H1 (cell line): ENCODE measurements at regions not wholly inside any gene's neighbourhood (a gene's known extent, or its start where the extent isn't known, plus 50 kb on each side); places are given as distances from the start of the nearest gene placed in this dataset.

Source experiments
- CTCF ChIA-PET: fragments of 300-600 bp; sonication (Branson Sonifier 250); formaldehyde crosslinking; loops from one replicate; lab custom pipeline; 2021; ENCODE audit not compliant: partially characterized antibody; lab: Charles Lee
- POLR2A ChIA-PET: fragments of 300-600 bp; sonication (Branson Sonifier 250); formaldehyde crosslinking; loops from one replicate; lab custom pipeline; 2021; ENCODE audit warnings: inconsistent platforms; ENCODE audit not compliant: partially characterized antibody; lab: Charles Lee
- DNase-seq, 2 experiments: peaks; one replicate each; pipeline versions ENCODE4 v3.0.0 to v3.0.0-alpha.2; 2010 to 2022; ENCODE audit warnings: low spot score in 2 of 2, low read depth in 1 of 2, mixed read lengths in 1 of 2
- FAIRE-seq: peaks from 2 replicates; lab custom pipeline; 2011; peaks lifted over from hg19 to GRCh38; lab: Jason Lieb, UNC
- H2AFZ ChIP-seq: 2 replicates; pipeline ENCODE4 v1.8.1; 2012; ENCODE audit warnings: low read length, inconsistent platforms
- H2AK5ac ChIP-seq: 2 replicates; pipeline ENCODE4 v1.6.1; 2013; ENCODE audit warnings: low read depth, low read length
- H2BK120ac ChIP-seq: replicated peaks from 2 replicates; pipeline ENCODE3; 2013; ENCODE audit warnings: low read depth, low read length, inconsistent platforms
- H2BK12ac ChIP-seq: 2 replicates; pipeline ENCODE4 v1.6.1; 2013; ENCODE audit warnings: low read depth, low read length
- H2BK15ac ChIP-seq: 2 replicates; pipeline ENCODE4 v1.6.1; 2013; ENCODE audit warnings: low read length
- H2BK20ac ChIP-seq: 2 replicates; pipeline ENCODE4 v1.6.1; 2013; ENCODE audit warnings: low read length
- H2BK5ac ChIP-seq: 2 replicates; pipeline ENCODE4 v1.6.1; 2013; ENCODE audit warnings: low read depth, low read length
- H3K14ac ChIP-seq: 2 replicates; pipeline ENCODE4 v1.6.1; 2013; ENCODE audit warnings: inconsistent platforms; ENCODE audit not compliant: insufficient read length
- H3K18ac ChIP-seq: 2 replicates; pipeline ENCODE4 v1.6.1; 2013; ENCODE audit warnings: low read length; ENCODE audit errors: extremely low read depth
- H3K23ac ChIP-seq: 2 replicates; pipeline ENCODE4 v1.6.1; 2013; ENCODE audit warnings: inconsistent platforms; ENCODE audit not compliant: insufficient read length
- H3K23me2 ChIP-seq: 2 replicates; pipeline ENCODE4 v1.6.1; 2013; ENCODE audit warnings: low read depth, low read length
- H3K27ac ChIP-seq: 2 replicates; pipeline ENCODE4 v1.6.1; 2011; ENCODE audit warnings: low read depth, low read length, inconsistent platforms
- H3K27me3 ChIP-seq, 4 experiments: replicated peaks in 1 of 4; 1 replicate in 1 of 4; 2 replicates in 3 of 4; pipeline versions ENCODE4 v1.6.1 to v1.8.1; 2011 to 2013; ENCODE audit warnings: low read length in 3 of 4, mild to moderate bottlenecking in 3 of 4, inconsistent platforms in 2 of 4, mixed read lengths in 2 of 4, moderate library complexity in 1 of 4; ENCODE audit not compliant: control insufficient read depth in 3 of 4, insufficient read depth in 3 of 4; ENCODE audit errors: extremely low read depth in 1 of 4
- H3K36me3 ChIP-seq, 4 experiments: 2 replicates each; pipeline versions ENCODE4 v1.6.1 to v1.8.1; 2011 to 2013; ENCODE audit warnings: mild to moderate bottlenecking in 4 of 4, low read length in 3 of 4, moderate library complexity in 2 of 4, control low read depth in 1 of 4, inconsistent platforms in 1 of 4; ENCODE audit not compliant: insufficient read depth in 4 of 4, control insufficient read depth in 2 of 4
- H3K4ac ChIP-seq: replicated peaks from 2 replicates; pipeline ENCODE3; 2013; ENCODE audit warnings: low read length, low read depth, mixed read lengths, inconsistent platforms; ENCODE audit not compliant: insufficient read length
- H3K4me1 ChIP-seq, 4 experiments: replicated peaks in 1 of 4; 1 replicate in 1 of 4; 2 replicates in 3 of 4; pipeline versions ENCODE4 v1.6.1 to v1.8.1; 2011 to 2013; ENCODE audit warnings: low read length in 3 of 4, inconsistent platforms in 2 of 4, mixed read lengths in 1 of 4; ENCODE audit not compliant: insufficient read depth in 4 of 4, control insufficient read depth in 3 of 4
- H3K4me2 ChIP-seq, 2 experiments: 2 replicates each; pipeline versions ENCODE4 v1.6.1 to v1.8.1; 2011 to 2013; ENCODE audit warnings: low read depth in 2 of 2, low read length in 2 of 2, control low read depth in 1 of 2, inconsistent platforms in 1 of 2, mild to moderate bottlenecking in 1 of 2; ENCODE audit not compliant: insufficient read depth in 1 of 2
- H3K4me3 ChIP-seq, 4 experiments: fragments of 200-600, 300-600 bp in 1 of 4; sonication (generic), shearing (Covaris generic), sonication (Bioruptor Twin) in 1 of 4; 2 replicates each; pipeline versions ENCODE4 v1.5.1 to v1.8.1; 2011 to 2016; ENCODE audit warnings: low read length in 4 of 4, low read depth in 3 of 4, control low read depth in 2 of 4, inconsistent platforms in 2 of 4, mild to moderate bottlenecking in 2 of 4, mixed read lengths in 1 of 4, moderate library complexity in 1 of 4; ENCODE audit not compliant: insufficient read depth in 2 of 4; ENCODE audit errors: extremely low read depth in 1 of 4
- H3K56ac ChIP-seq: replicated peaks from 2 replicates; pipeline ENCODE3; 2013; ENCODE audit warnings: low read depth, mild to moderate bottlenecking, mixed read lengths, low read length, inconsistent platforms; ENCODE audit not compliant: insufficient read length
- H3K79me1 ChIP-seq: 2 replicates; pipeline ENCODE4 v1.6.1; 2013; ENCODE audit warnings: low read depth, low read length, control low read depth
- H3K79me2 ChIP-seq, 2 experiments: 2 replicates each; pipeline versions ENCODE4 v1.6.1 to v1.8.1; 2012 to 2013; ENCODE audit warnings: low read length in 2 of 2, mild to moderate bottlenecking in 2 of 2, inconsistent platforms in 1 of 2; ENCODE audit not compliant: insufficient read depth in 2 of 2, control insufficient read depth in 1 of 2
- H3K9ac ChIP-seq, 4 experiments: replicated peaks in 1 of 4; 1 replicate in 1 of 4; 2 replicates in 3 of 4; pipeline versions ENCODE4 v1.6.1 to v1.8.1; 2011 to 2013; ENCODE audit warnings: low read depth in 3 of 4, low read length in 3 of 4, control low read depth in 2 of 4, mild to moderate bottlenecking in 2 of 4, moderate library complexity in 2 of 4, inconsistent platforms in 1 of 4; ENCODE audit errors: extremely low read depth in 1 of 4
- H3K9me3 ChIP-seq, 2 experiments: 2 replicates each; pipeline versions ENCODE4 v1.6.1 to v1.8.1; 2012 to 2013; ENCODE audit warnings: mild to moderate bottlenecking in 2 of 2, moderate library complexity in 2 of 2, control low read depth in 1 of 2, inconsistent platforms in 1 of 2, low read depth in 1 of 2, low read length in 1 of 2, mixed read lengths in 1 of 2; ENCODE audit not compliant: insufficient read depth in 2 of 2
- H4K20me1 ChIP-seq, 2 experiments: replicated peaks in 1 of 2; 2 replicates each; pipeline versions ENCODE3 to v1.8.1; 2011 to 2013; ENCODE audit warnings: inconsistent platforms in 2 of 2, low read length in 2 of 2, mild to moderate bottlenecking in 1 of 2; ENCODE audit not compliant: insufficient read depth in 2 of 2, control insufficient read depth in 1 of 2
- H4K5ac ChIP-seq: 2 replicates; pipeline ENCODE4 v1.6.1; 2013; ENCODE audit warnings: low read length, low read depth, mixed read lengths, inconsistent platforms; ENCODE audit not compliant: insufficient read length
- H4K8ac ChIP-seq: 2 replicates; pipeline ENCODE4 v1.8.0; 2013; ENCODE audit warnings: mild to moderate bottlenecking, moderate library complexity, low read length, inconsistent platforms; ENCODE audit not compliant: insufficient read depth; ENCODE audit errors: extremely low read depth
- H4K91ac ChIP-seq: replicated peaks from 2 replicates; pipeline ENCODE3; 2013; ENCODE audit warnings: low read length, mixed read lengths, inconsistent platforms; ENCODE audit not compliant: insufficient read length
- JUND ChIP-seq: IDR thresholded peaks from 2 replicates; pipeline ENCODE4 v1.6.1; 2011; ENCODE audit warnings: mild to moderate bottlenecking, improper control_type of control experiment, low read length
- KDM4A ChIP-seq: IDR thresholded peaks from one replicate; pipeline ENCODE4 v1.7.1; 2012; ENCODE audit warnings: low read depth, mild to moderate bottlenecking, moderate library complexity, low read length, inconsistent platforms; ENCODE audit not compliant: severe bottlenecking
- POLR2AphosphoS5 ChIP-seq: IDR thresholded peaks from 2 replicates; pipeline ENCODE4 v1.6.1; 2011; ENCODE audit warnings: low read depth, low read length
- RNF2 ChIP-seq: fragments of 200-900, 300-1000 bp; sonication (generic); IDR thresholded peaks from 2 replicates; pipeline ENCODE4 v1.7.1; 2016; ENCODE audit warnings: borderline replicate concordance, low read depth, mild to moderate bottlenecking, antibody characterized with exemption, low read length; ENCODE audit not compliant: poor library complexity, severe bottlenecking; ENCODE audit errors: missing control alignments
- SAP30 ChIP-seq: fragments of 300-600 bp; sonication (generic); IDR thresholded peaks from 2 replicates; pipeline ENCODE4 v1.7.1; 2012; ENCODE audit warnings: low read length, moderate library complexity, mild to moderate bottlenecking, inconsistent platforms; ENCODE audit not compliant: insufficient read depth, insufficient replicate concordance
- SIRT6 ChIP-seq: IDR thresholded peaks from one replicate; pipeline ENCODE4 v1.7.1; 2012; ENCODE audit warnings: low read length, inconsistent platforms
- SUZ12 ChIP-seq: fragments of 200-600 bp; sonication (generic); IDR thresholded peaks from 2 replicates; pipeline ENCODE4 v1.6.1; 2012; ENCODE audit warnings: mild to moderate bottlenecking, inconsistent platforms, low read length, moderate library complexity, mixed read lengths
- TAF1 ChIP-seq: IDR thresholded peaks from 2 replicates; pipeline ENCODE4 v1.6.1; 2011; ENCODE audit warnings: mild to moderate bottlenecking, low read depth, low read length
- TBP ChIP-seq: IDR thresholded peaks from 2 replicates; pipeline ENCODE4 v1.6.1; 2011; ENCODE audit warnings: low read depth, low read length, improper control_type of control experiment
- whole genome bisulfite sequencing, 2 experiments: shearing (Covaris generic) in 1 of 2; methylation state at CpG; one replicate each; pipeline versions ENCODE4 v1.1.6 to v1.1.7; 2013 to 2015; ENCODE audit warnings: low lambda C conversion rate in 2 of 2, mixed read lengths in 2 of 2, inconsistent platforms in 1 of 2, low coverage in 1 of 2, missing lambda C conversion rate in 1 of 2; ENCODE audit not compliant: insufficient replicate concordance in 2 of 2, insufficient coverage in 1 of 2, insufficient read length in 1 of 2; ENCODE audit errors: extremely low coverage in 1 of 2, missing lambda C conversion rate in 1 of 2; 5-methylcytosine and 5-hydroxymethylcytosine counted together
- TF ChIP-seq, protein P1 (sequence below): IDR thresholded peaks from 2 replicates; pipeline ENCODE4 v1.6.1; 2012; ENCODE audit warnings: inconsistent platforms

DNA sequence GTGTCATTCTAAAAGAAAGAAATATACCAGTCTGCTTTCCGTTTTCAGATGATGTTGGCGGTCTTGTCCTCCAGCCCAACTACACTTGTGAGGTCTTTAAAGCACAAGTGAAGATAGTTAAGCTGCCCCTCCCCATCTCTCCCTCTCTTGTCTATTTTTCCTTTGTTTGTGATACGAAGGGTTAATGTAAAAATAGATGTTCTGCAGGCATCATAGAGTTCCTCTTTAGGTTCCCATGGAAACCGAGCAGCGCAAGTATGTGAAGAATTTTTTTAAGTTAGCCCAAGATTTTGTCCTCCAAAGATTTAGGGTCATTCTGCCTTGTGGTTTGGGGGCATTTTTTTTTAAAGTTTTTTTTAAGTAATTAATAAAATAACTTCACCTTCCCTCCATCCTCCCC, 232.4 kb upstream of the AJAP1 start:
- Histone ChIP-seq H3K56ac (no peak overlapping the region), H3K4me1 (no peaks in the 10 kb centered on the region; a peak in 2 of 7 replicates), H2BK120ac (no peak overlapping the region), H2BK5ac (no peak overlapping the region), H3K27me3 (no peaks in the 10 kb centered on the region), H3K79me2 (no peaks in the 10 kb centered on the region), H3K27ac (no peak overlapping the region), H2BK12ac (no peak overlapping the region), H2BK15ac (no peak overlapping the region), H2AFZ (no peak overlapping the region), H3K4ac (no peak overlapping the region), H3K36me3 (no peaks in the 10 kb centered on the region), H3K14ac (no peak overlapping the region), H3K4me3 (no peak overlapping the region), H4K20me1 (no peaks in the 10 kb centered on the region), H4K91ac (no peak overlapping the region), H3K9ac (no peak overlapping the region), H3K23me2 (no peaks in the 10 kb centered on the region), H3K4me2 (no peak overlapping the region), H3K23ac (no peak overlapping the region), H3K18ac (no peak overlapping the region), H2BK20ac (no peak overlapping the region), H2AK5ac (no peak overlapping the region), H4K8ac (no peak overlapping the region), H4K5ac (no peak overlapping the region), H3K79me1 (no peaks in the 10 kb centered on the region), H3K9me3 (peaks cover 8 to 38% of the 10 kb centered on the region in 2 experiments; a peak in 2 of 4 replicates)
- no peak for FAIRE-seq
- WGBS, 2 experiments, result 74% methylated on average over 5 of the region's 5 CpGs; no CpG with 5 or more reads in 1 of the 2 experiments
- no peak for TF ChIP-seq TBP
- TF ChIP-seq TAF1, result no peak
- no peak for TF ChIP-seq SAP30
- TF ChIP-seq RNF2, result no peak
- no peak for TF ChIP-seq SIRT6
- no peak for TF ChIP-seq KDM4A
- TF ChIP-seq JUND, result no peak
- TF ChIP-seq, protein P1, sequence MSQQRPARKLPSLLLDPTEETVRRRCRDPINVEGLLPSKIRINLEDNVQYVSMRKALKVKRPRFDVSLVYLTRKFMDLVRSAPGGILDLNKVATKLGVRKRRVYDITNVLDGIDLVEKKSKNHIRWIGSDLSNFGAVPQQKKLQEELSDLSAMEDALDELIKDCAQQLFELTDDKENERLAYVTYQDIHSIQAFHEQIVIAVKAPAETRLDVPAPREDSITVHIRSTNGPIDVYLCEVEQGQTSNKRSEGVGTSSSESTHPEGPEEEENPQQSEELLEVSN, result no peak
- TF ChIP-seq POLR2AphosphoS5, result no peak
- no peak for TF ChIP-seq SUZ12
- ChIA-PET POLR2A (no interaction called here), CTCF (no interaction called here)
- no peak for DNase-seq
